Spleen (tissue), 7 donors: ENCODE measurements at regions not wholly inside any gene's neighbourhood (a gene's known extent, or its start where the extent isn't known, plus 50 kb on each side); places are given as distances from the start of the nearest gene placed in this dataset.

ENCODE experiments used
- POLR2A ChIP-seq, 3 donors: fragments of 450-650 bp; IDR thresholded peaks; one replicate each; pipeline ENCODE4 v1.5.1; 2017; ENCODE audit warnings: antibody characterized with exemption in 3 of 3, mild to moderate bottlenecking in 1 of 3
- POLR2AphosphoS5 ChIP-seq, 3 donors: sonication (generic); formaldehyde crosslinking; IDR thresholded peaks; one replicate each; pipeline ENCODE4 v1.5.1; 2017; ENCODE audit warnings: antibody characterized with exemption in 3 of 3
- TF ChIP-seq, protein P1 (sequence below), 11 experiments: fragments of 200-600 bp in 7 of 11; fragments of 450-650 bp in 4 of 11; sonication (generic) in 4 of 11; IDR thresholded peaks in 8 of 11; conservative IDR thresholded peaks in 3 of 11; 1 replicate in 7 of 11; 2 replicates in 4 of 11; pipeline versions ENCODE4 v1.4.0 to v1.8.0; 2016 to 2021; ENCODE audit warnings: antibody characterized with exemption in 11 of 11, inconsistent platforms in 4 of 11, mild to moderate bottlenecking in 1 of 11
- donor health status: DM: no; HTN: no; CAD: no; lungs with moderate emphysema.
- donor health status: DM: no; HTN: no; CAD: no.
- donor health status: DM: no; HTN: no; CAD: no.

DNA sequence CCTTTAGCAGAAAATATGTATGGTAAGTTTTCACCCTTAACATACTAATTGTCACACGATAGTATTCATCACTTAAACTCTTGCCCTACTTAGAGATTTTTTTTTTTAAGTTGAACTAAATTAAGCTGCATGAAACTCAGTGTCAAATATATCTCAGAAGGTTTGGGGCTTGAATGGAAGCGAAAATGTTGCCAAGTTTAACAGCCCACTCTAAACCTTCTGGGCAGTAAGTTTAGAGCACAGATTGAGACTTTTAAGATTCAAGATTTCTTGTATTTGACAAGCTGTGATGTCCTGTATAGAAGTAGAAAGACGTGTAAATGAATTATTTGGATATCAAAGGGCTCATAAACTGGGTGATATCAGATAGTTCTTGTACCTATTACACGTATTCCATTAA lies 287.3 kb upstream of the FLRT2 start:
- TF ChIP-seq, protein P1, sequence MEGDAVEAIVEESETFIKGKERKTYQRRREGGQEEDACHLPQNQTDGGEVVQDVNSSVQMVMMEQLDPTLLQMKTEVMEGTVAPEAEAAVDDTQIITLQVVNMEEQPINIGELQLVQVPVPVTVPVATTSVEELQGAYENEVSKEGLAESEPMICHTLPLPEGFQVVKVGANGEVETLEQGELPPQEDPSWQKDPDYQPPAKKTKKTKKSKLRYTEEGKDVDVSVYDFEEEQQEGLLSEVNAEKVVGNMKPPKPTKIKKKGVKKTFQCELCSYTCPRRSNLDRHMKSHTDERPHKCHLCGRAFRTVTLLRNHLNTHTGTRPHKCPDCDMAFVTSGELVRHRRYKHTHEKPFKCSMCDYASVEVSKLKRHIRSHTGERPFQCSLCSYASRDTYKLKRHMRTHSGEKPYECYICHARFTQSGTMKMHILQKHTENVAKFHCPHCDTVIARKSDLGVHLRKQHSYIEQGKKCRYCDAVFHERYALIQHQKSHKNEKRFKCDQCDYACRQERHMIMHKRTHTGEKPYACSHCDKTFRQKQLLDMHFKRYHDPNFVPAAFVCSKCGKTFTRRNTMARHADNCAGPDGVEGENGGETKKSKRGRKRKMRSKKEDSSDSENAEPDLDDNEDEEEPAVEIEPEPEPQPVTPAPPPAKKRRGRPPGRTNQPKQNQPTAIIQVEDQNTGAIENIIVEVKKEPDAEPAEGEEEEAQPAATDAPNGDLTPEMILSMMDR (IDR thresholded peaks at IDR 0.05 in 8 of 11, conservative IDR thresholded peaks at IDR 0.05 in 3 of 11) = no peak
- TF ChIP-seq POLR2A (IDR thresholded peaks at IDR 0.05) (no peak), POLR2AphosphoS5 (IDR thresholded peaks at IDR 0.05) (no peak)
